CD8-positive, alpha-beta memory T cell (primary cell): ENCODE measurements at regions not wholly inside any gene's neighbourhood (a gene's known extent, or its start where the extent isn't known, plus 50 kb on each side); places are given as distances from the start of the nearest gene placed in this dataset.

ENCODE experiments used
- CTCF ChIA-PET: fragments of 350-600 bp; sonication (Branson Sonifier 250); formaldehyde crosslinking; loops from one replicate; lab custom pipeline; 2021; ENCODE audit warnings: antibody characterized with exemption; lab: Charles Lee
- POLR2A ChIA-PET: fragments of 350-600 bp; sonication (Branson Sonifier 250); formaldehyde crosslinking; loops from one replicate; lab custom pipeline; 2021; ENCODE audit warnings: antibody characterized with exemption; lab: Charles Lee
- DNase-seq, 5 donors: peaks; one replicate each; pipeline versions ENCODE4 v3.0.0 to v3.0.0-alpha.2; 2020 to 2022; ENCODE audit warnings: mixed read lengths in 1 of 5
- H3K27ac ChIP-seq: one replicate; pipeline ENCODE4 v1.7.0; 2013; ENCODE audit warnings: low read depth, mild to moderate bottlenecking, low read length, moderate library complexity
- H3K27me3 ChIP-seq: 2 replicates; pipeline ENCODE4 v1.7.0; 2013; ENCODE audit warnings: low read length, mild to moderate bottlenecking; ENCODE audit not compliant: insufficient read depth, poor library complexity, severe bottlenecking
- H3K36me3 ChIP-seq: 2 replicates; pipeline ENCODE4 v1.7.0; 2013; ENCODE audit warnings: mild to moderate bottlenecking, low read length, moderate library complexity; ENCODE audit not compliant: insufficient read depth
- H3K4me1 ChIP-seq: 2 replicates; pipeline ENCODE4 v1.7.0; 2013; ENCODE audit warnings: mild to moderate bottlenecking, low read length, moderate library complexity; ENCODE audit not compliant: insufficient read depth
- H3K4me3 ChIP-seq: 2 replicates; pipeline ENCODE4 v1.7.0; 2013; ENCODE audit warnings: mild to moderate bottlenecking, low read length
- H3K9me3 ChIP-seq: 2 replicates; pipeline ENCODE4 v1.7.0; 2013; ENCODE audit warnings: mild to moderate bottlenecking, low read length
- H3K27ac Mint-ChIP-seq, 8 donors: one replicate each; pipeline ENCODE4 v1.8.0; 2020 to 2021; ENCODE audit warnings: mixed read lengths in 8 of 8, mild to moderate bottlenecking in 6 of 8, inconsistent platforms in 3 of 8, moderate library complexity in 3 of 8
- H3K27me3 Mint-ChIP-seq, 2 donors: one replicate each; pipeline ENCODE4 v1.8.0; 2020 to 2021; ENCODE audit warnings: mixed read lengths in 2 of 2, mild to moderate bottlenecking in 1 of 2, moderate library complexity in 1 of 2
- H3K36me3 Mint-ChIP-seq, 3 donors: one replicate each; pipeline ENCODE4 v1.8.0; 2020 to 2021; ENCODE audit warnings: mixed read lengths in 3 of 3, inconsistent platforms in 1 of 3, mild to moderate bottlenecking in 1 of 3
- H3K4me1 Mint-ChIP-seq, 3 donors: one replicate each; pipeline ENCODE4 v1.8.0; 2020 to 2021; ENCODE audit warnings: mixed read lengths in 3 of 3, inconsistent platforms in 1 of 3, mild to moderate bottlenecking in 1 of 3
- H3K4me3 Mint-ChIP-seq, 7 donors: one replicate each; pipeline ENCODE4 v1.8.0; 2020 to 2021; ENCODE audit warnings: mixed read lengths in 7 of 7, mild to moderate bottlenecking in 6 of 7, moderate library complexity in 4 of 7, inconsistent platforms in 2 of 7
- H3K9me3 Mint-ChIP-seq, 5 donors: one replicate each; pipeline ENCODE4 v1.8.0; 2020 to 2022; ENCODE audit warnings: mixed read lengths in 5 of 5, mild to moderate bottlenecking in 3 of 5, moderate library complexity in 2 of 5, inconsistent platforms in 1 of 5

DNA sequence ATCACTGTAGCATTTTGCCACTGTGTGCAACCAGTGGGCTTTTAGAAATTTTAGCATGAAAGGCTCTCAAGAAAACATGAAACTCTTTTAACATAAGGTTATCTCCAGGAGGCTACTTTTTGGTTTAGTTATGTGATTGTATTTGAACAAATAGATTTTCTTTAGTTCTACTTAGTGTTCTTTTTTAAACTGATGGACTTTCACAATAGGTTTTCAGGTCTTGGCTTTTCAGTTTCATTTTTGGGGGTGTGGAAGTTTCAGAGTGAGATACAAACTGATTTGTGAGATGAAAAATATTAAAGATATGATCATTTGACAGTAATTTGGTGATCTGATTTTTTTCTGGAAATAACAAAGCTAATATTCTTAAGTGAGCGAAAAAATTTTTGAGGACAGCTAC lies 344.1 kb downstream of the PHF14 start:
- H3K27me3 ChIP-seq = no peaks in the 10 kb centered on the region
- Mint-ChIP-seq H3K4me3 (no peak overlapping the region), H3K27me3 (no peaks in the 10 kb centered on the region), H3K36me3 (no peaks in the 10 kb centered on the region), H3K4me1 (no peaks in the 10 kb centered on the region), H3K9me3 (no peaks in the 10 kb centered on the region), H3K27ac (no peak overlapping the region)
- H3K4me3 ChIP-seq = no peak overlapping the region
- CTCF ChIA-PET = no interaction called here
- H3K4me1 ChIP-seq = no peaks in the 10 kb centered on the region
- DNase-seq = no peak
- POLR2A ChIA-PET = no interaction called here
- no peaks in the 10 kb centered on the region for H3K9me3 ChIP-seq
- no peaks in the 10 kb centered on the region for H3K36me3 ChIP-seq
- H3K27ac ChIP-seq = no peak overlapping the region

- no peaks in the 10 kb centered on the region for H3K4me1 Mint-ChIP-seq
- Histone ChIP-seq H3K27ac (no peak overlapping the region), H3K36me3 (no peaks in the 10 kb centered on the region), H3K9me3 (no peaks in the 10 kb centered on the region), H3K4me1 (no peaks in the 10 kb centered on the region), H3K4me3 (no peak overlapping the region), H3K27me3 (no peaks in the 10 kb centered on the region)
- no peaks in the 10 kb centered on the region for H3K27me3 Mint-ChIP-seq
- ChIA-PET POLR2A (no interaction called here), CTCF (no interaction called here)
- H3K27ac Mint-ChIP-seq = no peak overlapping the region
- H3K4me3 Mint-ChIP-seq = no peak overlapping the region
- no peaks in the 10 kb centered on the region for H3K36me3 Mint-ChIP-seq
- H3K9me3 Mint-ChIP-seq = no peaks in the 10 kb centered on the region
- DNase-seq = no peak
Observed at GRCh38 chr7:11319491-11320274, 346.0 kb downstream of the PHF14 start.
